ENCODE measurements at regions not wholly inside any gene's neighbourhood (a gene's known extent, or its start where the extent isn't known, plus 50 kb on each side); places are given as distances from the start of the nearest gene placed in this dataset.

DNA sequence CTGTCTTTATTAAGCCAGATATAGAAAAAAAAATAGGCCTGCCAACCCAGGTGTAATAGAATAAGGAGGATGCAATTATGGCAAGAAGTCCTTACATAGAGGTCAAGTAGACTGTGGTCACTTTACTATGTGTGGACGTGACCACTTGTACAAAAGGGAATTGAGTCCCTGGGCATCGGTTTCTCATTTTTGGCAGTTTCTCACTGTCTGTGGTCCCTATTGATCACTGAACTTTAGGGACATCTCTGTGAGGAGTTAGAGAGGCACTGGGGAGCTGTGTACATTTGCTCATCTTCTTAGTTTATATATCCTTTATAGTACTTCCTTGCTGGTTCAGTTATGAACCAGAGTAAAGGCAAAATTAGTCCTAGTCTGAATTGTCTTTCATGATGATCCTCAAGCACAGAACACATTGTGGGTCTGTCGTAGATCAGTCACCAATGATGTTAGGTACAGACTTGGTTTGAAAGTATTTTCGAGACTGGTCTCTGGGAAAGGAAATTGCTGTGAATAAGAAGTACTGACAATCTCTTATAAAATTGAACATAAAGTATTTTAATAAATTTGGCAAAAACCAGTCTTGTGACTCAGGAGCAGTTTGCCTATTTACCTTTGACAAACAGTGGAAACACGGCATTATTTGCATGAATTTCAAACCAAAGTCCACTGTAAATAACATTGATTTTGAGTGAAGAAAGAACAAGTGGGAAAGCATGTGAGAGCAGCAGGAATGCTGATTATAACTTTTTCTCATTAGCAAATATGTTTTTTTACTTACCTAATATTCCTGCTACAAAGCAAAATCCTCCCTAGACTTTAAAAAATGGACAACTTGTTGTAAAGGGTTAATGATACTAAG, 218.9 kb upstream of the DPH6 start:
- ChIA-PET POLR2A (no interaction called here), CTCF (no interaction called here)
- H3K27ac ChIP-seq (ENCODE audit: extremely low read depth, low read depth, low read length): no peak overlapping the region
- no peak for TF ChIP-seq SCRT2 (tag by site-specific recombination; IDR thresholded peaks at IDR 0.05)
- TF ChIP-seq ZFP3 (tag by site-specific recombination; IDR thresholded peaks at IDR 0.05; ENCODE audit: low read depth): no peak
- no peaks in the 10 kb centered on the region for H3K9me3 ChIP-seq (ENCODE audit: control insufficient read depth, insufficient read depth, low read depth, low read length)
- no peak overlapping the region for H3K4me3 ChIP-seq (ENCODE audit: low read depth, low read length)
- no peaks in the 10 kb centered on the region for H3K4me1 ChIP-seq (ENCODE audit: control insufficient read depth, insufficient read depth, low read length)
- H3K36me3 ChIP-seq (ENCODE audit: control insufficient read depth in 2 of 2, insufficient read depth in 1 of 2, low read length in 2 of 2): no peaks in the 10 kb centered on the region

DNA sequence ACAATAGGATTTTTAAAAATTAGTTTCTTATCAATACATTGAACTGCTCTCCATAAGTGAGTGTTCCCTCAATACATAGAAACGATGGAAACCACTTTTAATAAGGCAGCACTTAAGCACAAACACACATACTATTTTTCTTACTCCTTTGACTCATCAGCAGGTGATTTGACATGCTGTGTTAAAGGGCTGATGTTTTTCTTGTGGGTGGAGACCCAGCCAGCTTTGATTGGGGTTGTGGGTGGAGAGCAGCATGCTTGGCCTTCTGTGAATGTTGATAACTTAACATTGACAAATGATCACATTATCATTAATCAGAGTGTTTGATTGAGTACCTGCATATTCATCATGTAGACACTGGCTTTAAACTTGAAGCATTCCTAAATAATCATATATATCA, 223.0 kb upstream of the DPH6 start:
- no peaks in the 10 kb centered on the region for H3K9me3 ChIP-seq (ENCODE audit: control insufficient read depth, insufficient read depth, low read depth, low read length)
- no peak overlapping the region for H3K27ac ChIP-seq (ENCODE audit: extremely low read depth, low read depth, low read length)
- H3K4me3 ChIP-seq (ENCODE audit: low read depth, low read length): no peak overlapping the region
- H3K36me3 ChIP-seq (ENCODE audit: control insufficient read depth in 2 of 2, insufficient read depth in 1 of 2, low read length in 2 of 2): no peaks in the 10 kb centered on the region
- TF ChIP-seq ZFHX2 (tag by site-specific recombination; conservative IDR thresholded peaks at IDR 0.05) (0 out of 2 replicates have a peak, but pooled peaks have one; percentile 12), EGR2 (tag by site-specific recombination; IDR thresholded peaks at IDR 0.05; ENCODE audit: low read depth) (peak; percentile 31; the same call in 1 of the 2 replicates), ZNF548 (tag by site-specific recombination; IDR thresholded peaks at IDR 0.05) (no peak), KLF10 (tag by site-specific recombination; IDR thresholded peaks at IDR 0.05) (no peak), ZNF140 (tag by site-specific recombination; IDR thresholded peaks at IDR 0.05) (no peak), ZNF600 (tag by site-specific recombination; IDR thresholded peaks at IDR 0.05) (no peak)
- TF ChIP-seq, protein P1, sequence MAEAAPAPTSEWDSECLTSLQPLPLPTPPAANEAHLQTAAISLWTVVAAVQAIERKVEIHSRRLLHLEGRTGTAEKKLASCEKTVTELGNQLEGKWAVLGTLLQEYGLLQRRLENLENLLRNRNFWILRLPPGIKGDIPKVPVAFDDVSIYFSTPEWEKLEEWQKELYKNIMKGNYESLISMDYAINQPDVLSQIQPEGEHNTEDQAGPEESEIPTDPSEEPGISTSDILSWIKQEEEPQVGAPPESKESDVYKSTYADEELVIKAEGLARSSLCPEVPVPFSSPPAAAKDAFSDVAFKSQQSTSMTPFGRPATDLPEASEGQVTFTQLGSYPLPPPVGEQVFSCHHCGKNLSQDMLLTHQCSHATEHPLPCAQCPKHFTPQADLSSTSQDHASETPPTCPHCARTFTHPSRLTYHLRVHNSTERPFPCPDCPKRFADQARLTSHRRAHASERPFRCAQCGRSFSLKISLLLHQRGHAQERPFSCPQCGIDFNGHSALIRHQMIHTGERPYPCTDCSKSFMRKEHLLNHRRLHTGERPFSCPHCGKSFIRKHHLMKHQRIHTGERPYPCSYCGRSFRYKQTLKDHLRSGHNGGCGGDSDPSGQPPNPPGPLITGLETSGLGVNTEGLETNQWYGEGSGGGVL (tag by site-specific recombination; IDR thresholded peaks at IDR 0.05): no peak
- TF ChIP-seq, protein P2, sequence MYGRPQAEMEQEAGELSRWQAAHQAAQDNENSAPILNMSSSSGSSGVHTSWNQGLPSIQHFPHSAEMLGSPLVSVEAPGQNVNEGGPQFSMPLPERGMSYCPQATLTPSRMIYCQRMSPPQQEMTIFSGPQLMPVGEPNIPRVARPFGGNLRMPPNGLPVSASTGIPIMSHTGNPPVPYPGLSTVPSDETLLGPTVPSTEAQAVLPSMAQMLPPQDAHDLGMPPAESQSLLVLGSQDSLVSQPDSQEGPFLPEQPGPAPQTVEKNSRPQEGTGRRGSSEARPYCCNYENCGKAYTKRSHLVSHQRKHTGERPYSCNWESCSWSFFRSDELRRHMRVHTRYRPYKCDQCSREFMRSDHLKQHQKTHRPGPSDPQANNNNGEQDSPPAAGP (tag by site-specific recombination; IDR thresholded peaks at IDR 0.05): no peak
- ChIA-PET POLR2A (no interaction called here), CTCF (interaction anchor here (0.7 kb wide), 1 partner anchor 17 kb away, joined by 3 read pairs; no protein-coding TSS in a partner anchor)
- no peaks in the 10 kb centered on the region for H3K4me1 ChIP-seq (ENCODE audit: control insufficient read depth, insufficient read depth, low read length)

DNA sequence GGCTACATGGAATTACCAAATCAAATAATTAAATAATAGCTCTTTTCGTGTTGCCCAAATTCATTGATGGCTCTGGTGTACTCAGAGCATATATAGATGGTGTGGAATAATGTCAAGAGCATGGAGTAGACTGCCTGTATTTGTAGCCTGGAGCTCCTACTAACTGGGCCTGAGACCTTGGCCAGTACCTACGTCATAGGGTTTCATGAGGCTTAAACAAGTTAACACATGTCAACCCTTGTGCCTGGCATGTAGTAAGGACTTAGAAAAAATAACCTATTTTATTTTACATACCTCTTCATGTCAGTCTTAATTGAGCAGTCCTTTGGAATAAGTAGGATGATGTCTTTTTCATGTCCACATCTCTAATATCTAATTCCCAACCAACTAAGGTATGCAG, 223.7 kb upstream of the DPH6 start:
- CTCF ChIA-PET: interaction anchor here (0.7 kb wide), 1 partner anchor 18 kb away, joined by 3 read pairs; no protein-coding TSS in a partner anchor
- H3K4me3 ChIP-seq (ENCODE audit: low read depth, low read length): no peak overlapping the region
- TF ChIP-seq WT1 (tag by site-specific recombination; IDR thresholded peaks at IDR 0.05): no peak
- TF ChIP-seq ZNF394 (tag by site-specific recombination; IDR thresholded peaks at IDR 0.05; ENCODE audit: borderline replicate concordance): no peak
- no peak for TF ChIP-seq KLF7 (tag by site-specific recombination; IDR thresholded peaks at IDR 0.05; ENCODE audit: borderline replicate concordance)
- TF ChIP-seq, protein P3, sequence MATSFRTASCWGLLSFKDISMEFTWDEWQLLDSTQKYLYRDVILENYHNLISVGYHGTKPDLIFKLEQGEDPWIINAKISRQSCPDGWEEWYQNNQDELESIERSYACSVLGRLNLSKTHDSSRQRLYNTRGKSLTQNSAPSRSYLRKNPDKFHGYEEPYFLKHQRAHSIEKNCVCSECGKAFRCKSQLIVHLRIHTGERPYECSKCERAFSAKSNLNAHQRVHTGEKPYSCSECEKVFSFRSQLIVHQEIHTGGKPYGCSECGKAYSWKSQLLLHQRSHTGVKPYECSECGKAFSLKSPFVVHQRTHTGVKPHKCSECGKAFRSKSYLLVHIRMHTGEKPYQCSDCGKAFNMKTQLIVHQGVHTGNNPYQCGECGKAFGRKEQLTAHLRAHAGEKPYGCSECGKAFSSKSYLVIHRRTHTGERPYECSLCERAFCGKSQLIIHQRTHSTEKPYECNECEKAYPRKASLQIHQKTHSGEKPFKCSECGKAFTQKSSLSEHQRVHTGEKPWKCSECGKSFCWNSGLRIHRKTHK (tag by site-specific recombination; IDR thresholded peaks at IDR 0.05): no peak
- no peak for TF ChIP-seq GLIS1 (tag by site-specific recombination; IDR thresholded peaks at IDR 0.05)
- TF ChIP-seq ZNF621 (tag by site-specific recombination; IDR thresholded peaks at IDR 0.05): no peak
- TF ChIP-seq ZNF76 (tag by site-specific recombination; IDR thresholded peaks at IDR 0.05; ENCODE audit: borderline replicate concordance, low read depth): no peak
- no peak for TF ChIP-seq ZNF501 (tag by site-specific recombination; IDR thresholded peaks at IDR 0.05)
- TF ChIP-seq, protein P4, sequence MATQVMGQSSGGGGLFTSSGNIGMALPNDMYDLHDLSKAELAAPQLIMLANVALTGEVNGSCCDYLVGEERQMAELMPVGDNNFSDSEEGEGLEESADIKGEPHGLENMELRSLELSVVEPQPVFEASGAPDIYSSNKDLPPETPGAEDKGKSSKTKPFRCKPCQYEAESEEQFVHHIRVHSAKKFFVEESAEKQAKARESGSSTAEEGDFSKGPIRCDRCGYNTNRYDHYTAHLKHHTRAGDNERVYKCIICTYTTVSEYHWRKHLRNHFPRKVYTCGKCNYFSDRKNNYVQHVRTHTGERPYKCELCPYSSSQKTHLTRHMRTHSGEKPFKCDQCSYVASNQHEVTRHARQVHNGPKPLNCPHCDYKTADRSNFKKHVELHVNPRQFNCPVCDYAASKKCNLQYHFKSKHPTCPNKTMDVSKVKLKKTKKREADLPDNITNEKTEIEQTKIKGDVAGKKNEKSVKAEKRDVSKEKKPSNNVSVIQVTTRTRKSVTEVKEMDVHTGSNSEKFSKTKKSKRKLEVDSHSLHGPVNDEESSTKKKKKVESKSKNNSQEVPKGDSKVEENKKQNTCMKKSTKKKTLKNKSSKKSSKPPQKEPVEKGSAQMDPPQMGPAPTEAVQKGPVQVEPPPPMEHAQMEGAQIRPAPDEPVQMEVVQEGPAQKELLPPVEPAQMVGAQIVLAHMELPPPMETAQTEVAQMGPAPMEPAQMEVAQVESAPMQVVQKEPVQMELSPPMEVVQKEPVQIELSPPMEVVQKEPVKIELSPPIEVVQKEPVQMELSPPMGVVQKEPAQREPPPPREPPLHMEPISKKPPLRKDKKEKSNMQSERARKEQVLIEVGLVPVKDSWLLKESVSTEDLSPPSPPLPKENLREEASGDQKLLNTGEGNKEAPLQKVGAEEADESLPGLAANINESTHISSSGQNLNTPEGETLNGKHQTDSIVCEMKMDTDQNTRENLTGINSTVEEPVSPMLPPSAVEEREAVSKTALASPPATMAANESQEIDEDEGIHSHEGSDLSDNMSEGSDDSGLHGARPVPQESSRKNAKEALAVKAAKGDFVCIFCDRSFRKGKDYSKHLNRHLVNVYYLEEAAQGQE (tag by site-specific recombination; IDR thresholded peaks at IDR 0.05): no peak
- no peak for TF ChIP-seq ZNF184 (tag by site-specific recombination; IDR thresholded peaks at IDR 0.05)
- no peak for TF ChIP-seq TRIM28 (IDR thresholded peaks at IDR 0.05; ENCODE audit: borderline replicate concordance, low read length)
- TF ChIP-seq SCRT2 (tag by site-specific recombination; IDR thresholded peaks at IDR 0.05): no peak
- no peak for TF ChIP-seq ZBTB21 (tag by site-specific recombination; IDR thresholded peaks at IDR 0.05)
- TF ChIP-seq ZNF121 (tag by site-specific recombination; IDR thresholded peaks at IDR 0.05): no peak
- no peak for TF ChIP-seq ZNF510 (tag by site-specific recombination; IDR thresholded peaks at IDR 0.05; ENCODE audit: insufficient replicate concordance)

More for the DNA sequence above, 223.7 kb upstream of the DPH6 start:
- no peak overlapping the region for H3K27ac ChIP-seq (ENCODE audit: extremely low read depth, low read depth, low read length)
- POLR2A ChIA-PET: no interaction called here
- H3K4me1 ChIP-seq (ENCODE audit: control insufficient read depth, insufficient read depth, low read length): no peaks in the 10 kb centered on the region
- H3K36me3 ChIP-seq (ENCODE audit: control insufficient read depth in 2 of 2, insufficient read depth in 1 of 2, low read length in 2 of 2): no peaks in the 10 kb centered on the region
- H3K9me3 ChIP-seq (ENCODE audit: control insufficient read depth, insufficient read depth, low read depth, low read length): no peaks in the 10 kb centered on the region

Data from HEK293 (cell line).